Hepatocyte (in vitro differentiated cells): ENCODE measurements at regions not wholly inside any gene's neighbourhood (a gene's known extent, or its start where the extent isn't known, plus 50 kb on each side); places are given as distances from the start of the nearest gene placed in this dataset.

Experiments
- DNase-seq: peaks from one replicate; pipeline ENCODE4 v3.0.0-alpha.2; 2016; ENCODE audit warnings: low spot score
- H2AFZ ChIP-seq: fragments of 200-600 bp; sonication (generic); 2 replicates; pipeline ENCODE4 v1.6.0; 2016; ENCODE audit warnings: antibody characterized with exemption, mild to moderate bottlenecking
- H3K27ac ChIP-seq: fragments of 200-600 bp; sonication (generic); 2 replicates; pipeline ENCODE4 v1.5.1; 2016; ENCODE audit warnings: mild to moderate bottlenecking
- H3K27me3 ChIP-seq: fragments of 200-600 bp; sonication (generic); 2 replicates; pipeline ENCODE4 v1.6.1; 2016
- H3K36me3 ChIP-seq: fragments of 200-600 bp; sonication (generic); replicated peaks from 2 replicates; pipeline ENCODE4 v1.5.1; 2016; ENCODE audit warnings: low read depth; ENCODE audit not compliant: insufficient read depth
- H3K4me1 ChIP-seq: fragments of 200-600 bp; sonication (generic); 2 replicates; pipeline ENCODE4 v1.5.1; 2016; ENCODE audit warnings: mild to moderate bottlenecking, moderate library complexity; ENCODE audit not compliant: insufficient read depth
- H3K4me2 ChIP-seq: fragments of 200-600 bp; sonication (generic); 2 replicates; pipeline ENCODE4 v1.6.0; 2016
- H3K4me3 ChIP-seq: fragments of 200-600 bp; sonication (generic); 2 replicates; pipeline ENCODE4 v1.5.1; 2016; ENCODE audit warnings: mild to moderate bottlenecking
- H3K79me2 ChIP-seq: fragments of 200-600 bp; sonication (generic); 2 replicates; pipeline ENCODE4 v1.6.0; 2017; ENCODE audit warnings: mild to moderate bottlenecking
- H3K9me2 ChIP-seq: fragments of 200-600 bp; sonication (generic); replicated peaks from 2 replicates; pipeline ENCODE4 v1.6.0; 2017; ENCODE audit warnings: mild to moderate bottlenecking; ENCODE audit not compliant: insufficient read depth
- H3K9me3 ChIP-seq: fragments of 200-600 bp; sonication (generic); 2 replicates; pipeline ENCODE4 v1.5.1; 2016; ENCODE audit warnings: low read depth, mild to moderate bottlenecking
- H4K20me1 ChIP-seq: fragments of 200-600 bp; sonication (generic); 2 replicates; pipeline ENCODE4 v1.6.0; 2016; ENCODE audit warnings: mild to moderate bottlenecking; ENCODE audit not compliant: insufficient read depth, poor library complexity, severe bottlenecking
- EZH2 ChIP-seq: fragments of 200-600 bp; sonication (generic); IDR thresholded peaks from 2 replicates; pipeline ENCODE4 v1.6.1; 2016; ENCODE audit warnings: antibody characterized with exemption, mild to moderate bottlenecking, borderline replicate concordance
- EZH2phosphoT487 ChIP-seq: fragments of 200-600 bp; sonication (generic); IDR thresholded peaks from one replicate; pipeline ENCODE4 v1.6.1; 2018; ENCODE audit warnings: antibody characterized with exemption, mild to moderate bottlenecking, low read depth, moderate library complexity; ENCODE audit not compliant: unreplicated experiment, severe bottlenecking
- WGBS: methylation state at CpG from one replicate; pipeline ENCODE4 v1.1.6; 2016; ENCODE audit warnings: low lambda C conversion rate; ENCODE audit errors: missing lambda C conversion rate; 5-methylcytosine and 5-hydroxymethylcytosine counted together
- TF ChIP-seq, protein P1 (sequence below): fragments of 200-600 bp; sonication (generic); IDR thresholded peaks from 2 replicates; pipeline ENCODE4 v1.5.1; 2016; ENCODE audit warnings: antibody characterized with exemption, mild to moderate bottlenecking; ENCODE audit not compliant: poor library complexity

GRCh38 chr7:153475239-153475638, 577.0 kb upstream of the DPP6 start:
- H3K9me3 ChIP-seq, result no peaks in the 10 kb centered on the region
- TF ChIP-seq EZH2phosphoT487 (no peak), EZH2 (no peak)
- TF ChIP-seq, protein P1, sequence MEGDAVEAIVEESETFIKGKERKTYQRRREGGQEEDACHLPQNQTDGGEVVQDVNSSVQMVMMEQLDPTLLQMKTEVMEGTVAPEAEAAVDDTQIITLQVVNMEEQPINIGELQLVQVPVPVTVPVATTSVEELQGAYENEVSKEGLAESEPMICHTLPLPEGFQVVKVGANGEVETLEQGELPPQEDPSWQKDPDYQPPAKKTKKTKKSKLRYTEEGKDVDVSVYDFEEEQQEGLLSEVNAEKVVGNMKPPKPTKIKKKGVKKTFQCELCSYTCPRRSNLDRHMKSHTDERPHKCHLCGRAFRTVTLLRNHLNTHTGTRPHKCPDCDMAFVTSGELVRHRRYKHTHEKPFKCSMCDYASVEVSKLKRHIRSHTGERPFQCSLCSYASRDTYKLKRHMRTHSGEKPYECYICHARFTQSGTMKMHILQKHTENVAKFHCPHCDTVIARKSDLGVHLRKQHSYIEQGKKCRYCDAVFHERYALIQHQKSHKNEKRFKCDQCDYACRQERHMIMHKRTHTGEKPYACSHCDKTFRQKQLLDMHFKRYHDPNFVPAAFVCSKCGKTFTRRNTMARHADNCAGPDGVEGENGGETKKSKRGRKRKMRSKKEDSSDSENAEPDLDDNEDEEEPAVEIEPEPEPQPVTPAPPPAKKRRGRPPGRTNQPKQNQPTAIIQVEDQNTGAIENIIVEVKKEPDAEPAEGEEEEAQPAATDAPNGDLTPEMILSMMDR, result no peak
- H4K20me1 ChIP-seq, result no peaks in the 10 kb centered on the region
- H2AFZ ChIP-seq, result no peak overlapping the region
- 75% methylated on average over 3 of the region's 3 CpGs for WGBS
- H3K4me2 ChIP-seq, result no peak overlapping the region
- no peaks in the 10 kb centered on the region for H3K79me2 ChIP-seq
- H3K36me3 ChIP-seq, result no peaks in the 10 kb centered on the region
- H3K4me3 ChIP-seq, result no peak overlapping the region
- no peaks in the 10 kb centered on the region for H3K27me3 ChIP-seq
- H3K27ac ChIP-seq, result no peak overlapping the region
- no peak for DNase-seq
- no peaks in the 10 kb centered on the region for H3K9me2 ChIP-seq
- H3K4me1 ChIP-seq, result no peaks in the 10 kb centered on the region

DNA sequence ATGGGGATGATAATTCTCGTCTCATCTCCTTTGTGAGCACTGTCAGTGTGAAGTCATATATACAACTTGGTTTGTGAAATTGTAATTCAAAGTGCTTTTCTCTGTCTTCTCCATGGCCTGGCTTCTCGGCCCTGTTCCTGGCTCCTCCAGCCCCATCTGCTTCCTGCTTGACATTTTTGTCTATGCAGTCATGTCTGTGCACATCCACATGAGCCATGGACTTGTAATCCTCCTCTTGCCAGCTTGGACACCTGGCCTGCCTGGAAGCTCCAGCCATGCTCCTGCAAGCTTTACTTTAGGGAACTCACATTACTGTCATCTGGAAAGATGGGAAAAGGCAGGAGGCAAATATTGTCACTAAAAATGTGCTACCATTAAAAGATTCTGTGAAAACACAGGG, 576.0 kb upstream of the DPP6 start:
- DNase-seq, result no peak
- Histone ChIP-seq H4K20me1 (no peaks in the 10 kb centered on the region), H3K79me2 (no peaks in the 10 kb centered on the region), H3K27me3 (no peaks in the 10 kb centered on the region), H3K4me2 (no peak overlapping the region), H3K4me3 (no peak overlapping the region), H3K9me3 (no peaks in the 10 kb centered on the region), H2AFZ (no peak overlapping the region), H3K27ac (no peak overlapping the region), H3K4me1 (no peaks in the 10 kb centered on the region), H3K9me2 (no peaks in the 10 kb centered on the region), H3K36me3 (no peaks in the 10 kb centered on the region)
- WGBS, result 59% methylated on average over 2 of the region's 2 CpGs
- no peak for TF ChIP-seq EZH2
- TF ChIP-seq EZH2phosphoT487, result no peak
- TF ChIP-seq, protein P1, result no peak

DNA sequence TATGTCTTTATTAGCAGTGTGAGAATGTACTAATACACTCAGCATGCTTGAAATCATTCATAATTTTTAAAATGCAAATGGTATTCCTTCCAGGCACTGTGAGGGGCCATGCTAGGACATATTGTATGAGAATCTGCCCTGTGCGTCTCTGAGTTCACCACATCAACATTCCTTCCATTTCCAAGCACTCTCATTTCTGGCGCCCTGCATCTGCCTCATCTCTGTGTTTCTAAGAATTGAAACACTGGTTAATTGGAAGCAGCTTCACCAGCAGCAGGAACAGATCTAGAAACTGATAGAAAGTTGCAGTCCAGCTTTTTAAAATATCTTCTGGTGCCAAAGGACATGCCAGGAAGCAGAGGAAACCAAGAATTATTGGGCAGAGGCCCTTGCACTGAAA, 555.9 kb upstream of the DPP6 start:
- no peak for TF ChIP-seq EZH2
- no peak for TF ChIP-seq EZH2phosphoT487
- TF ChIP-seq, protein P1, result no peak
- Histone ChIP-seq H3K27me3 (no peaks in the 10 kb centered on the region), H3K27ac (no peak overlapping the region), H3K4me3 (no peak overlapping the region), H3K79me2 (no peaks in the 10 kb centered on the region), H3K36me3 (no peaks in the 10 kb centered on the region), H2AFZ (no peak overlapping the region), H3K9me2 (no peaks in the 10 kb centered on the region), H3K4me1 (no peaks in the 10 kb centered on the region), H3K4me2 (no peak overlapping the region), H4K20me1 (no peaks in the 10 kb centered on the region), H3K9me3 (no peaks in the 10 kb centered on the region)
- no peak for DNase-seq
- WGBS, result 75% methylated on average over 2 of the region's 2 CpGs

- Histone ChIP-seq H3K9me3 (no peaks in the 10 kb centered on the region), H3K9me2 (no peaks in the 10 kb centered on the region), H3K4me2 (no peak overlapping the region), H3K27me3 (no peaks in the 10 kb centered on the region), H3K27ac (no peak overlapping the region), H4K20me1 (no peaks in the 10 kb centered on the region), H3K4me3 (no peak overlapping the region), H3K79me2 (no peaks in the 10 kb centered on the region), H3K36me3 (no peaks in the 10 kb centered on the region), H2AFZ (no peak overlapping the region), H3K4me1 (no peaks in the 10 kb centered on the region)
- no peak for DNase-seq
- 84% methylated on average over 5 of the region's 5 CpGs for WGBS
- TF ChIP-seq, protein P1, result no peak
- TF ChIP-seq EZH2 (no peak), EZH2phosphoT487 (no peak)
Observed at GRCh38 chr7:153503093-153503492, 549.1 kb upstream of the DPP6 start.
